Left lung (tissue), 4 donors: ENCODE measurements at regions not wholly inside any gene's neighbourhood (a gene's known extent, or its start where the extent isn't known, plus 50 kb on each side); places are given as distances from the start of the nearest gene placed in this dataset.

Source experiments
- ATAC-seq: fragments of 200-7000 bp; cut with Tn5 transposase; one replicate; pipeline ENCODE4 v1.9.1; 2020; ENCODE audit warnings: moderate library complexity
- DNase-seq, 4 donors: peaks; one replicate each; pipeline ENCODE4 v3.0.0-alpha.2; 2013 to 2020
- H3K27ac ChIP-seq, 2 donors: fragments of 200-600 bp; sonication (generic) in 1 of 2; one replicate each; pipeline versions ENCODE4 v1.5.0 to v1.8.0; 2020 to 2021
- H3K27me3 ChIP-seq, 2 donors: fragments of 200-600 bp; sonication (generic) in 1 of 2; one replicate each; pipeline versions ENCODE4 v1.5.0 to v1.8.0; 2020 to 2021
- H3K36me3 ChIP-seq, 2 donors: fragments of 200-600 bp; sonication (generic) in 1 of 2; one replicate each; pipeline versions ENCODE4 v1.5.0 to v1.8.0; 2020 to 2021
- H3K4me1 ChIP-seq, 2 donors: fragments of 200-600 bp; one replicate each; pipeline ENCODE4 v1.8.0; 2021
- H3K4me3 ChIP-seq, 2 donors: fragments of 200-600 bp; sonication (generic) in 1 of 2; one replicate each; pipeline versions ENCODE4 v1.5.0 to v1.8.0; 2020 to 2021; ENCODE audit warnings: mild to moderate bottlenecking in 1 of 2
- H3K9me3 ChIP-seq, 2 donors: fragments of 200-600 bp; sonication (generic) in 1 of 2; one replicate each; pipeline versions ENCODE4 v1.5.0 to v1.8.0; 2020 to 2021
- intact Hi-C, 2 donors: fragments of 100-400 bp; cut with DNase I; formaldehyde crosslinking; loops; one replicate each; pipeline versions ENCODE4 v1.11.2 to v1.14.2; 2022
- TF ChIP-seq, protein P1 (sequence below), 2 donors: fragments of 200-600 bp; sonication (generic) in 1 of 2; IDR thresholded peaks; one replicate each; pipeline versions ENCODE4 v1.5.0 to v1.8.0; 2021; ENCODE audit warnings: antibody characterized with exemption in 2 of 2
- donor health status: DM: no; HTN: yes; CAD: no.
- donor health status: DM: no; HTN: no; CAD: no.

DNA sequence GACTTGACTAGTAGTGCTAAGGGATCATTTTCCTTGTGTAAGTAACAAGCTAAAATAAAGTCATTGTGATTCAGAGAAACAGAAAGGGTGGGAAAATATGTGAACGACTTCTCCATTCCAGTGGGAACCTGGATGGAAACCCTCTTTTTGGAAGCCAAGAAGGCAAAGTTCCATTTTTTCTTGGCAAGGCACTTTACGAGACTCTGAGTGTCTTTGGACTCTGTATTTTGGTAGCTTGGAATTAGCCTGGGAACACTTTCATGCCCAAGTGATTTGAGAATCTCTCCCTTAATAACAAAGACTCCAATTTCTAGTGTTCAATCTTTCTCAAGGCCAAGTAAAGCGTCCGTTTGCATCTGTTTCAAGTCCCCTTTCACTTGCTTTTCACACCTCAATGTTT lies 100.5 kb upstream of the SASH1 start:
- TF ChIP-seq, protein P1, sequence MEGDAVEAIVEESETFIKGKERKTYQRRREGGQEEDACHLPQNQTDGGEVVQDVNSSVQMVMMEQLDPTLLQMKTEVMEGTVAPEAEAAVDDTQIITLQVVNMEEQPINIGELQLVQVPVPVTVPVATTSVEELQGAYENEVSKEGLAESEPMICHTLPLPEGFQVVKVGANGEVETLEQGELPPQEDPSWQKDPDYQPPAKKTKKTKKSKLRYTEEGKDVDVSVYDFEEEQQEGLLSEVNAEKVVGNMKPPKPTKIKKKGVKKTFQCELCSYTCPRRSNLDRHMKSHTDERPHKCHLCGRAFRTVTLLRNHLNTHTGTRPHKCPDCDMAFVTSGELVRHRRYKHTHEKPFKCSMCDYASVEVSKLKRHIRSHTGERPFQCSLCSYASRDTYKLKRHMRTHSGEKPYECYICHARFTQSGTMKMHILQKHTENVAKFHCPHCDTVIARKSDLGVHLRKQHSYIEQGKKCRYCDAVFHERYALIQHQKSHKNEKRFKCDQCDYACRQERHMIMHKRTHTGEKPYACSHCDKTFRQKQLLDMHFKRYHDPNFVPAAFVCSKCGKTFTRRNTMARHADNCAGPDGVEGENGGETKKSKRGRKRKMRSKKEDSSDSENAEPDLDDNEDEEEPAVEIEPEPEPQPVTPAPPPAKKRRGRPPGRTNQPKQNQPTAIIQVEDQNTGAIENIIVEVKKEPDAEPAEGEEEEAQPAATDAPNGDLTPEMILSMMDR (IDR thresholded peaks at IDR 0.05), result no peak
- no peak for ATAC-seq
- DNase-seq, result peak in 1 of 4 donors; percentile 17
- H3K27me3 ChIP-seq, result no peaks in the 10 kb centered on the region
- H3K27ac ChIP-seq, result no peak overlapping the region
- H3K4me3 ChIP-seq, result no peak overlapping the region
- H3K9me3 ChIP-seq, result no peaks in the 10 kb centered on the region
- no peaks in the 10 kb centered on the region for H3K4me1 ChIP-seq
- intact Hi-C loops, result loop anchor here in 1 of 2 donors (10.0 kb wide), 1 partner anchor 47 kb away; no protein-coding TSS in a partner anchor
- no peaks in the 10 kb centered on the region for H3K36me3 ChIP-seq

DNA sequence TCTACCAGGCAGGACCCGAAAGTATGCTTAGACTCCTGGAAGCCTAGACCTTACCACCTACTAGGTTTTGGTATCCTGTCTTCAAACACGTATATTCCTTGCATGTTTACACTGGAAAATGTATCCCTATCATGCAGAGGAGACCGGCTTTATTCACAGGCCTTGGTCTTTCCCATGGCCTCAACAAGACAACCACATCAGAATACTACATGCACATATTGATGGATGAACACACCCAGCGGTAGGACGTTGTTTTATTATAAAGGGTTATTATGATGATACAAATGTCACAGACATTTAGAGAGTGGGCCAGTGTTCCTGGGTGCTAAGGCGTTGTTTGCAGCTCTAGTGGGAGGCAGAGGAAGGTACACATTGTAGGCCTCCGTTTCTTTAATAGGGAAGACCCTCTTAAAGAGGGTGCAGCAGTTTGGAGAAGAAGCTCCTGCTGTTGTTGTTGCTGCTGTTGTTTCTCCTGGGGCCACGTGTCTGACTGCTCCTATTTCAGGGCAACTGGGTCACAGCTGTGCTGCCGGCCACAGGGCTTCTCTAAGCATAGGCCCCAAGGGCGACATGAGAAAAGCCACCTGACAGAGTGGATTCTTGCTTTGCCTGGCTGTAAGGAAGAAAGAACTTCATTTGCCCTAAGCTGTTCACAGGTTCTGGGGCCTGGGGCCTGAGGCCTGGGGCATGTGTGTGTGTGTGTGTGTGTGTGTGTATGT lies 98.3 kb upstream of the SASH1 start:
- ATAC-seq (no peak), DNase-seq (peak in 3 of 4 donors; percentile 23 to 34 (median 33))
- TF ChIP-seq, protein P1 (IDR thresholded peaks at IDR 0.05), result no peak
- Histone ChIP-seq H3K36me3 (no peaks in the 10 kb centered on the region), H3K27ac (no peak overlapping the region), H3K9me3 (no peaks in the 10 kb centered on the region), H3K4me1 (no peaks in the 10 kb centered on the region), H3K4me3 (no peak overlapping the region), H3K27me3 (no peaks in the 10 kb centered on the region)
- intact Hi-C loops, result loop anchor here in 1 of 2 donors (10.0 kb wide), 1 partner anchor 50 kb away; no protein-coding TSS in a partner anchor

DNA sequence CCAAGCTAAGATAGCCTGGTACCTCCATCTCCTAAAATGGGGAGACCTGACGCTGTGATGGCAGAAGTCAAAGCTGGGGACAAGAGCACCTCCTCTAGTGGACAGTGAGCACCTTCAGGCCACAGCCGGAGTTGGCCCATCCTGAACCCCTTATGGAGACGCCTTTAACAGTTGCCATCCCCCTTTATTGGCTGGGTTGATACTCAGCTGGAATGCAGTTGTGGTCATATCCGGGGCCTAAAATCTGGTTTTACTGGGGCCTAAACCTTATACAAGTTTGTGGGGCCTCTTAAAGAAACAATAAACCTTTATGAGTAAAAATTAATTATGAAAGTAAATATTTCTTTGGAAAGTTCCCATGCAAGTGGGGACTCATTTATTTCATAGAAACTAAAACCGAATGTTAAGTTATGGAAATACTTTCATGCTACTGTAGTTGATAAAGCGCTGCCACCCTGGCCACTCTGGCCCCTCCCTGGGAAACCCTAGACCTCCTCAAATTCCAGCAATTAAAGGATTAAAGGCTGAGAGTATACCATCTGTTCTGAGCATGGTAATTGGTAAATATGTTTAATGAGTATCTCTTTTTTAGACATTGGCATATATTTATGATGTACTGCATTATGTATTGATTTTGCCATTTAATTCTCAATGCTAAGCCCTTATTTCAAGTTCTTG lies 95.1 kb upstream of the SASH1 start:
- TF ChIP-seq, protein P1 (IDR thresholded peaks at IDR 0.05), result no peak
- DNase-seq (no peak), ATAC-seq (no peak)
- no peaks in the 10 kb centered on the region for H3K9me3 ChIP-seq
- H3K27ac ChIP-seq, result no peak overlapping the region
- no peak overlapping the region for H3K4me3 ChIP-seq
- no peaks in the 10 kb centered on the region for H3K4me1 ChIP-seq
- H3K27me3 ChIP-seq, result no peaks in the 10 kb centered on the region
- no peaks in the 10 kb centered on the region for H3K36me3 ChIP-seq
- intact Hi-C loops, result loop anchor here in 1 of 2 donors (10.0 kb wide), 1 partner anchor 53 kb away; no protein-coding TSS in a partner anchor

DNA sequence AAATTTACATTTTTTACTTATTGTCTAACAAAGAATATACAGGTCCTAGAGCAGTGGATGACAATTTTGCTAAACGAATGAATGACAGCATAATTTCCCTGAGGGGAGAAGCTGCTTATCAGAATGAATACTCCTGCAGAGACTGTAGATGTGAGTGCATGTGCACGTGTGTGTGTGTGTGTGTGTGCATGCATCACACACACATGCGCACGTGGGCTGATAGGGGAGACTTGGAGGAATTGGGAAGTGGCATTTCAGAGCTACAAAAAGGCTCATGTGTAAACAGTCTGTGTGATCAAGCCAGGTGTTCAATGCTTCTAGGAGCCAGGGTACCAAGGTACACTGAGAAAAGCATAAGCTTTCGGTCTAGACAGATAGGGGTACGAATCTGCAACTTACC lies 93.5 kb upstream of the SASH1 start:
- no peak overlapping the region for H3K27ac ChIP-seq
- no peaks in the 10 kb centered on the region for H3K4me1 ChIP-seq
- H3K4me3 ChIP-seq, result no peak overlapping the region
- ATAC-seq (no peak), DNase-seq (no peak)
- H3K36me3 ChIP-seq, result no peaks in the 10 kb centered on the region
- no peaks in the 10 kb centered on the region for H3K9me3 ChIP-seq
- TF ChIP-seq, protein P1 (IDR thresholded peaks at IDR 0.05), result no peak
- no peaks in the 10 kb centered on the region for H3K27me3 ChIP-seq
- intact Hi-C loops, result loop anchor here in 1 of 2 donors (10.0 kb wide), 1 partner anchor 54 kb away; no protein-coding TSS in a partner anchor

DNA sequence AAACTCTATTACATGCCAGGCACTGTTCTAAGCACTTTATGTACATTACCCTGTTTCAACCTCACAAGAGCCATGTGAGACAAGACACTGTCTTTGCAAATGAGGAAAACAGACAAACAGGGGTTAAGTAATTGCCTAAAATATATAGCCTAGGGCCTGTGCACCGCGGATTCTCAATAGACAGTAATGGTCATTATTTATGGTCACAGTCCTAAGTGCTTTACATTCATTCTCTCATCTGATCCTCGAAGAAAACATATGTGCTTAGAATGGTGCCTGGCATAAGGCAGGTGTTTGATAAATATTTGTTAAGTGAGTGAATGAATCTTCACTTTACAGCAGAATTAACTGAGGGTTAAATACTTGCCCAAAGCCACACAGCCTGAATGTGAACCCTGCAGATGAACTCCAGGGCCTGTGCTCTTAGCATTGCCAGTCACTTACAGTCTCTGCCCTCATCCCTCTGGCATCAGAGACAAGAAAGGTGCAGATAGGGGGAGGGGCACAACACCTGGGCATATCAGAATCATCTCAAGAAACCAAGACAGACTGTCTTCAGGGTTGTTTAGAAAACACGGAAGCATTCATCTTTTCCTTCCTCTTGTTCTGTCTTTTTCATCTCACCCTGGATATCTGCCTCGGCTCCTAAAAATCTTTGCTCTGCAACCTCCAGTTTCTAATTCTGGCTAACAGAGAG lies 92.8 kb upstream of the SASH1 start:
- H3K27me3 ChIP-seq, result no peaks in the 10 kb centered on the region
- H3K4me3 ChIP-seq, result no peak overlapping the region
- no peaks in the 10 kb centered on the region for H3K4me1 ChIP-seq
- DNase-seq (no peak), ATAC-seq (no peak)
- intact Hi-C loops, result loop anchor here in 1 of 2 donors (10.0 kb wide), 1 partner anchor 55 kb away; no protein-coding TSS in a partner anchor
- TF ChIP-seq, protein P1 (IDR thresholded peaks at IDR 0.05), result no peak
- H3K9me3 ChIP-seq, result no peaks in the 10 kb centered on the region
- no peaks in the 10 kb centered on the region for H3K36me3 ChIP-seq
- H3K27ac ChIP-seq, result no peak overlapping the region
